ENCODE measurements at regions not wholly inside any gene's neighbourhood (a gene's known extent, or its start where the extent isn't known, plus 50 kb on each side); places are given as distances from the start of the nearest gene placed in this dataset.

DNA sequence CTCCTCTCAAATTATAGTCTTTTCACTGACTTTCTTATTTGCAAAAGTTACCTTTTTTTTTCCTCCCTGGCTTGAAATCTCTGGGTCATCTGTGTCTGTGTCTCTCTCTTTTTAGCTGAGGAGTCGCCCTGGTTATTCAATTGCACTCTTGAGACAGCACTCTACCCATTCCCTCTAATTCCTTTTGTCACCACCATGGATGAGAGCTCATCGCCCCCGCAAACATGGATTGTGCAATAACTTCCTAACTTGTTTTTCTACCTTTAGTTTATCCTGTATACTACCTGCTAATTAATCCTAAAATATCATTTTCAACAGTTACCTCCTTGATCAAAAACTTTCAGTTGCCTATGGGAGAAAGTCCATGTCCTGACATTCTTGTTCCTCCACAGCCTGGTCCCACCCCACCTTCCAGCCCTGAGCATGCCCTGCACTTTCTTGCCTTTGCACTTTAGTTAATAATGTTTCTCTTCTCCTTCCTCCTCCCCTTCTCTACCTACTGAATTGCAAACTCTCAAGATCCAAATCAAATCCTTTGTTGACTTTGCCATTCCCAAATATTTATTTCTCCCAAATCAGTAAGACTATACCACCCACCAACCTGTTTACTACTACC, 110.4 kb upstream of the MAGI3 start:
- TF ChIP-seq, protein P1, sequence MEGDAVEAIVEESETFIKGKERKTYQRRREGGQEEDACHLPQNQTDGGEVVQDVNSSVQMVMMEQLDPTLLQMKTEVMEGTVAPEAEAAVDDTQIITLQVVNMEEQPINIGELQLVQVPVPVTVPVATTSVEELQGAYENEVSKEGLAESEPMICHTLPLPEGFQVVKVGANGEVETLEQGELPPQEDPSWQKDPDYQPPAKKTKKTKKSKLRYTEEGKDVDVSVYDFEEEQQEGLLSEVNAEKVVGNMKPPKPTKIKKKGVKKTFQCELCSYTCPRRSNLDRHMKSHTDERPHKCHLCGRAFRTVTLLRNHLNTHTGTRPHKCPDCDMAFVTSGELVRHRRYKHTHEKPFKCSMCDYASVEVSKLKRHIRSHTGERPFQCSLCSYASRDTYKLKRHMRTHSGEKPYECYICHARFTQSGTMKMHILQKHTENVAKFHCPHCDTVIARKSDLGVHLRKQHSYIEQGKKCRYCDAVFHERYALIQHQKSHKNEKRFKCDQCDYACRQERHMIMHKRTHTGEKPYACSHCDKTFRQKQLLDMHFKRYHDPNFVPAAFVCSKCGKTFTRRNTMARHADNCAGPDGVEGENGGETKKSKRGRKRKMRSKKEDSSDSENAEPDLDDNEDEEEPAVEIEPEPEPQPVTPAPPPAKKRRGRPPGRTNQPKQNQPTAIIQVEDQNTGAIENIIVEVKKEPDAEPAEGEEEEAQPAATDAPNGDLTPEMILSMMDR (IDR thresholded peaks at IDR 0.05; ENCODE audit: low read depth, low read length, missing control alignments), result no peak
- H3K4me3 ChIP-seq (replicated peaks; ENCODE audit: low read depth, low read length), result no peak overlapping the region
- no peak for DNase-seq (ENCODE audit: extremely low read depth, low read depth)

DNA sequence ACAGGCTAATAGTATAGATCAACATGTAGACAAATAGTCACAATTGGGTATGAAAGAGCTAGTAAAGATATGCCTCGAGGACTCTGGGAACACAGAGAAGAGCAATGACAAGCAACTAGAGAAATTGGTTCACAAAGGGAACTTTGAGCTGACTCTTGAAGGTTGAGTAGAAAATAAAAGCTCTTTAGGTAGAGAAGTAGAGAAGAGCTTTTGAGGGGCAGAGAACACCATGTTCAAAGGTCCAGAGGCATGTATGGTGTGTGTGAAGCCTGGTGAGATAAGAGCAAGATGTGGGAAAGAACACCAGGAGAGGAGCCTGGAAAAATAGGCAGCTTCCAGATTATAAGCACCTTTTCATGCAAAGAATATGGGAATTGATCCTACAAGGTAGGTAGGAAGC, 109.7 kb upstream of the MAGI3 start:
- DNase-seq (ENCODE audit: extremely low read depth, low read depth), result no peak
- H3K4me3 ChIP-seq (replicated peaks; ENCODE audit: low read depth, low read length), result no peak overlapping the region
- TF ChIP-seq, protein P1 (IDR thresholded peaks at IDR 0.05; ENCODE audit: low read depth, low read length, missing control alignments), result no peak

DNA sequence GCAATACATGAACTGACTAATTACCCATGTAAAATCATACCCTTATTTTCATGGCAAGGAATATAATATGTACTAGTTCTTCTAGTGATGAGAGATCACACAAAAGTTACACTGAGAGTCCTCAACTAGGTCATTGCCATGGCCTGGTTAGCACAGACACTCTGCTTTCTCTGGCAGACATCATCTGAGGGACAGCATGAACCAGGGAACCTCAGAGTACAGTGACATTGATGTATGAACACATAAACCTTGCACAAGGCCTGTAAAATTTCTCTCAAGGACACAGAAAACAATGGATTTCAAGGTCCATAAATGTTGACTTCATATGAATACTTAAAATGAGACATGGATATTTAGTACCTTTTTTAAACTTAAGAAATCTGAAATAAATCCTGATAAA, 108.8 kb upstream of the MAGI3 start:
- no peak overlapping the region for H3K4me3 ChIP-seq (replicated peaks; ENCODE audit: low read depth, low read length)
- DNase-seq (ENCODE audit: extremely low read depth, low read depth), result no peak
- TF ChIP-seq, protein P1 (IDR thresholded peaks at IDR 0.05; ENCODE audit: low read depth, low read length, missing control alignments), result no peak

DNA sequence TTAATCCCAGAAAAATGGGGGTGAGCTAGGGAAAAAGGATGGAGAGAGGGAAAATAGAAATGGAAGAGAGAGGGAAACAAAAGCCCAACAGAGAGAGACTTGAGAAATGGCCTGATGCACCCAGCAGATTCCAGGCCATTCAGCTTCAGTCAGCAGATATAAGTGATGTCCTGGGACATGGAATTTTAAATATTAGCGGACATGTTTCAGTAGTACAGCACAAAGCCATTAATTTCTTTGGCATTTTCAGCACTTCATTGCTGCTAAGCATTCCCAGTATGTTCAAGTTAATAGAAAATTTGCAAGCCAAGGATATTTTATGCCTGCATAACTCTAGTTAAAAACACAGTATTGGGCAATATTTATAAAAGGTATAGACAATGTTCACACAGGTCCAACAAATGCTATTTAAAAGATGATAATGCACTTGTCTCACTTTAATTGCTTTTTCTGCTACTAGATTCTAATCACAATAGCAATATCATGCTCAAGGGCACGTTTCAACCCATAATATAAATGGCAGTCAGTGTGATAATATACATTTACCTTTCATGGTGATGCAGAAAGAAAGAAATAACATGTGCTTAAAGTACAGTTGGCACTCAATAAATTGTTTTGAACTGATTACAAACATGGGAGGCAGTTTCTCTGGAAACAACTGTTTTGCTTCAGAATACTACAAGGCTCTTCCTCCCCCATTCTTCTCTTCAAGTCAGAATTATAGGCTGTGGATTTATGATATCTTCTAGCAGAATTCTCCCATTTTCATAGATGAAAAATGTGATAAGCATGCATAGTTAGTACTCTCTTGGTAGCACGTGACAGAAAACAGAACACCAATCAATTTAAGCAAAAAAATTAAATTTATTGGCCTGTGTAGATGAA, 108.1 kb upstream of the MAGI3 start:
- TF ChIP-seq, protein P1 (IDR thresholded peaks at IDR 0.05; ENCODE audit: low read depth, low read length, missing control alignments), result no peak
- no peak overlapping the region for H3K4me3 ChIP-seq (replicated peaks; ENCODE audit: low read depth, low read length)
- no peak for DNase-seq (ENCODE audit: extremely low read depth, low read depth)

DNA sequence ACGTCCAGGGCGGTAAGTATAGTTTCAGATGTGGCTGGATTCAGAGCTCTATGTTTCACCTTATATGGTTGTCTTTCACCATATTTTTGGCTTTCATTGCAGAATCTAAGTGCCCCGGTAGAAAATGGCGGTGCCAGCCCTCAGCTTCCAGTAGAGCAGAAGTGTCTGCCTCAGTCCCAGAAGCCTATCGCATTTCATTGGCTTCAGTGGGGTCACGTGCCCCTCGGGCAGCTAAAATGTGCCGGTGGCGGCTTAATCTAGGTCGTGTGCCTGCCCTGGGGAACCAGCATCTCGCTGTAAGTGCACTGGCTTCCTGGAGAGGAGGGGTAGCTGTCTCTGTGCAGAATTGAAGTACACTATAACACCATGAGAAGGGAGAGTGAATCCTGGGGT, 107.4 kb upstream of the MAGI3 start:
- no peak for DNase-seq (ENCODE audit: extremely low read depth, low read depth)
- H3K4me3 ChIP-seq (replicated peaks; ENCODE audit: low read depth, low read length), result no peak overlapping the region
- TF ChIP-seq, protein P1 (IDR thresholded peaks at IDR 0.05; ENCODE audit: low read depth, low read length, missing control alignments), result no peak

DNA sequence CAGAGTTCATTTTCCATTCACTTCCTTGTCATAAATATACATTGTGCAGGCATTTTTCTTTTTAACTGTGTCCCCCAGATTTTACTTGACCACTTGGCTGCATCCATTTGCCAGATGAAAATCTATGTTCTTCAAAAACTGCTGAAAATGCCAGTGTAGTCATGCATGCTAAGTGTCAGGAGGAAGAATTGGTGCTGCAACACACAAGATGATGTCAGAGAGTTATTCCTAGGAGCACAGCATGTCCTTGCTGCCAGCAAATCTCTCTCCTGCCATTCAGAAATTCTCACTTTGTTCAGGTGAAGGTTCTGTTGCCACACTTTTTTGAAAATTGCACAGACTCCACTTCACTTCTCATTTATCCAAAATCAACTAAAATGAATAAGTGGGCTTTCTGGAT, 106.4 kb upstream of the MAGI3 start:
- TF ChIP-seq, protein P1 (IDR thresholded peaks at IDR 0.05; ENCODE audit: low read depth, low read length, missing control alignments), result no peak
- no peak overlapping the region for H3K4me3 ChIP-seq (replicated peaks; ENCODE audit: low read depth, low read length)
- DNase-seq (ENCODE audit: extremely low read depth, low read depth), result no peak

Measured in HFF-Myc (cell line).